Right lobe of liver (tissue), 6 donors: ENCODE measurements at regions not wholly inside any gene's neighbourhood (a gene's known extent, or its start where the extent isn't known, plus 50 kb on each side); places are given as distances from the start of the nearest gene placed in this dataset.
"Not testable (repeated sequence)": the region's sequence is repeated elsewhere in the genome, so short reads cannot be mapped to it uniquely, and the experiment has no call there.

Source experiments
- ATAC-seq, 4 donors: fragments of 200-7000 bp; cut with Tn5 transposase; one replicate each; pipeline ENCODE4 v1.9.1; 2020; ENCODE audit warnings: mild to moderate bottlenecking in 4 of 4, moderate library complexity in 4 of 4
- DNase-seq, 3 donors: peaks; one replicate each; pipeline ENCODE4 v3.0.0-alpha.2; 2020
- H3K27ac ChIP-seq, 3 donors: fragments of 200-600 bp; one replicate each; pipeline ENCODE4 v1.8.0; 2022
- H3K27me3 ChIP-seq, 2 donors: fragments of 200-600 bp; one replicate each; pipeline ENCODE4 v1.8.0; 2022
- H3K36me3 ChIP-seq, 4 donors: fragments of 200-600 bp; sonication (generic) in 1 of 4; one replicate each; pipeline versions ENCODE4 v1.5.1 to v1.8.0; 2017 to 2022; ENCODE audit warnings: control low read depth in 1 of 4
- H3K4me1 ChIP-seq, 4 donors: fragments of 200-600 bp; sonication (generic) in 1 of 4; one replicate each; pipeline versions ENCODE4 v1.5.1 to v1.8.0; 2017 to 2022; ENCODE audit warnings: control low read depth in 1 of 4
- H3K4me3 ChIP-seq, 3 donors: fragments of 200-600 bp; one replicate each; pipeline ENCODE4 v1.8.0; 2022
- H3K9me3 ChIP-seq, 4 donors: fragments of 200-600 bp; sonication (generic) in 1 of 4; one replicate each; pipeline versions ENCODE4 v1.5.1 to v1.8.0; 2017 to 2022; ENCODE audit warnings: control low read depth in 1 of 4
- CTCF ChIP-seq, 4 donors: fragments of 200-600 bp in 3 of 4; fragments of 450-650 bp in 1 of 4; IDR thresholded peaks; one replicate each; pipeline versions ENCODE4 v1.5.1 to v1.8.0; 2016 to 2022; ENCODE audit warnings: antibody characterized with exemption in 4 of 4, mild to moderate bottlenecking in 2 of 4
- POLR2A ChIP-seq: fragments of 450-650 bp; IDR thresholded peaks from one replicate; pipeline ENCODE4 v1.6.1; 2017; ENCODE audit warnings: antibody characterized with exemption, mild to moderate bottlenecking
- WGBS: methylation state at CpG from one replicate; pipeline ENCODE4 v1.1.6; 2018; ENCODE audit warnings: low coverage, low lambda C conversion rate; ENCODE audit not compliant: insufficient coverage; ENCODE audit errors: missing lambda C conversion rate; 5-methylcytosine and 5-hydroxymethylcytosine counted together
- intact Hi-C, 2 donors: fragments of 100-400 bp; cut with DNase I; formaldehyde crosslinking; loops; one replicate each; pipeline versions ENCODE4 v1.11.2 to v1.14.1; 2022
- donor health status: DM: no; HTN: yes; CAD: no.
- donor health status: DM: no; HTN: no; CAD: no.
- donor health status: DM: no; HTN: no; CAD: no.
- donor health status: DM: no; HTN: yes; CAD: no.
- donor health status: DM: no; HTN: yes; CAD: no.

- Histone ChIP-seq H3K9me3 (no peaks in the 10 kb centered on the region), H3K27ac (no peak overlapping the region), H3K36me3 (no peaks in the 10 kb centered on the region), H3K4me1 (no peaks in the 10 kb centered on the region), H3K4me3 (no peak overlapping the region), H3K27me3 (no peaks in the 10 kb centered on the region)
- WGBS = 42% methylated on average over 2 of the region's 2 CpGs
- ATAC-seq = no peak
- intact Hi-C loops = no loop called here
- DNase-seq = no peak
- TF ChIP-seq POLR2A (no peak), CTCF (IDR thresholded peaks at IDR 0.05) (no peak)
These were observed 463.5 kb downstream of the KCTD16 start for GRCh38 chr5:144634138-144634537.

GRCh38 chr5:144598451-144599068, 427.9 kb downstream of the KCTD16 start:
- TF ChIP-seq CTCF (IDR thresholded peaks at IDR 0.05) = no peak
- no peak for TF ChIP-seq POLR2A
- H3K36me3 ChIP-seq = no peaks in the 10 kb centered on the region
- no peaks in the 10 kb centered on the region for H3K9me3 ChIP-seq
- no peaks in the 10 kb centered on the region for H3K4me1 ChIP-seq
- no peak overlapping the region for H3K27ac ChIP-seq
- H3K27me3 ChIP-seq = no peaks in the 10 kb centered on the region
- WGBS = 33% methylated on average over 12 of the region's 30 CpGs
- ATAC-seq (peak; percentile 20 to 62 (median 43)), DNase-seq (peak in 1 of 3 donors; percentile 22)
- H3K4me3 ChIP-seq = no peak overlapping the region
- intact Hi-C loops = no loop called here

- Histone ChIP-seq H3K36me3 (no peaks in the 10 kb centered on the region), H3K27me3 (no peaks in the 10 kb centered on the region), H3K4me1 (no peaks in the 10 kb centered on the region), H3K27ac (no peak overlapping the region), H3K4me3 (no peak overlapping the region), H3K9me3 (no peaks in the 10 kb centered on the region)
- DNase-seq (no peak), ATAC-seq (no peak)
- 52% methylated on average over 2 of the region's 2 CpGs for WGBS
- TF ChIP-seq CTCF (IDR thresholded peaks at IDR 0.05) (no peak), POLR2A (no peak)
- intact Hi-C loops = no loop called here
These were observed 425.8 kb downstream of the KCTD16 start for GRCh38 chr5:144596517-144596916.

GRCh38 chr5:144594919-144595318, 424.2 kb downstream of the KCTD16 start:
- Histone ChIP-seq H3K4me1 (no peaks in the 10 kb centered on the region), H3K4me3 (no peak overlapping the region), H3K27ac (no peak overlapping the region), H3K9me3 (no peaks in the 10 kb centered on the region), H3K36me3 (no peaks in the 10 kb centered on the region), H3K27me3 (no peaks in the 10 kb centered on the region)
- no peak for TF ChIP-seq CTCF (IDR thresholded peaks at IDR 0.05)
- no peak for TF ChIP-seq POLR2A
- no peak for DNase-seq
- no peak for ATAC-seq
- intact Hi-C loops = no loop called here
- 57% methylated on average over 5 of the region's 25 CpGs for WGBS

- H3K4me1 ChIP-seq, H3K9me3 ChIP-seq, H3K27me3 ChIP-seq, H3K4me3 ChIP-seq, H3K27ac ChIP-seq, intact Hi-C loops, DNase-seq, ATAC-seq, H3K36me3 ChIP-seq: not testable (repeated sequence)
- whole genome bisulfite sequencing = 40% methylated on average over 1 of the region's 4 CpGs
These were observed 423.6 kb downstream of the KCTD16 start for GRCh38 chr5:144594234-144594633.
